GM23338 (cell line): ENCODE measurements at regions not wholly inside any gene's neighbourhood (a gene's known extent, or its start where the extent isn't known, plus 50 kb on each side); places are given as distances from the start of the nearest gene placed in this dataset.
A peak's percentile ranks its signal among the peaks of the same experiment; 100 is the strongest.

ENCODE experiments used
- ATAC-seq: fragments of 200-7000 bp; cut with Tn5 transposase; 3 replicates; pipeline ENCODE4 v1.9.1; 2020
- DNase-seq: peaks from one replicate; pipeline ENCODE4 v3.0.0-alpha.2; 2015; ENCODE audit warnings: low spot score
- H2AFZ ChIP-seq: fragments of 200-600 bp; sonication (generic); 2 replicates; pipeline ENCODE4 v1.8.0; 2016; ENCODE audit warnings: antibody characterized with exemption, mild to moderate bottlenecking, moderate library complexity
- H3F3A ChIP-seq: fragments of 200-600 bp; sonication (generic); replicated peaks from 2 replicates; pipeline ENCODE4 v1.8.0; 2017; ENCODE audit warnings: antibody characterized with exemption, mixed run types, low read depth
- H3K27ac ChIP-seq: fragments of 200-600 bp; sonication (generic); 2 replicates; pipeline ENCODE4 v1.6.1; 2016; ENCODE audit warnings: low read depth
- H3K27me3 ChIP-seq: fragments of 200-600 bp; sonication (generic); 2 replicates; pipeline ENCODE4 v1.8.0; 2016; ENCODE audit warnings: mild to moderate bottlenecking, mixed run types, moderate library complexity; ENCODE audit not compliant: insufficient read depth
- H3K36me3 ChIP-seq: fragments of 200-600 bp; sonication (generic); 2 replicates; pipeline ENCODE4 v1.8.0; 2016; ENCODE audit warnings: mild to moderate bottlenecking; ENCODE audit not compliant: insufficient read depth
- H3K4me1 ChIP-seq: fragments of 200-600 bp; sonication (generic); 2 replicates; pipeline ENCODE4 v1.8.0; 2016; ENCODE audit warnings: mild to moderate bottlenecking, moderate library complexity; ENCODE audit not compliant: insufficient read depth
- H3K4me2 ChIP-seq: fragments of 200-600 bp; sonication (generic); 2 replicates; pipeline ENCODE4 v1.7.1; 2017; ENCODE audit warnings: mixed run types
- H3K4me3 ChIP-seq: fragments of 200-600 bp; sonication (generic); 2 replicates; pipeline ENCODE4 v1.6.1; 2016; ENCODE audit warnings: mixed run types
- H3K79me2 ChIP-seq: fragments of 200-600 bp; sonication (generic); replicated peaks from 2 replicates; pipeline ENCODE4 v1.8.0; 2017; ENCODE audit warnings: mild to moderate bottlenecking; ENCODE audit not compliant: insufficient read depth
- H3K9me2 ChIP-seq: fragments of 200-600 bp; sonication (generic); 2 replicates; pipeline ENCODE4 v1.8.0; 2017; ENCODE audit not compliant: insufficient read depth
- H4K20me1 ChIP-seq: fragments of 200-600 bp; sonication (generic); replicated peaks from 2 replicates; pipeline ENCODE4 v1.8.0; 2017; ENCODE audit warnings: mild to moderate bottlenecking; ENCODE audit not compliant: insufficient read depth
- H3K27ac Mint-ChIP-seq: 2 replicates; pipeline ENCODE4 v1.8.0; 2020; ENCODE audit warnings: inconsistent platforms, mild to moderate bottlenecking, moderate library complexity, mixed read lengths
- H3K27me3 Mint-ChIP-seq: 3 replicates; pipeline ENCODE4 v1.8.0; 2022; ENCODE audit warnings: low read depth, mild to moderate bottlenecking, moderate library complexity, mixed read lengths, inconsistent platforms; ENCODE audit not compliant: insufficient read depth, poor library complexity
- H3K36me3 Mint-ChIP-seq: 3 replicates; pipeline ENCODE4 v1.8.0; 2021; ENCODE audit warnings: low read depth, mild to moderate bottlenecking, inconsistent platforms, moderate library complexity, mixed read lengths
- H3K4me1 Mint-ChIP-seq: 3 replicates; pipeline ENCODE4 v1.8.0; 2020; ENCODE audit warnings: mild to moderate bottlenecking, inconsistent platforms, mixed read lengths
- H3K4me3 Mint-ChIP-seq: 3 replicates; pipeline ENCODE4 v1.8.0; 2021; ENCODE audit warnings: moderate library complexity, mild to moderate bottlenecking, inconsistent platforms, mixed read lengths
- H3K9me3 Mint-ChIP-seq: 3 replicates; pipeline ENCODE4 v1.8.0; 2020; ENCODE audit warnings: moderate library complexity, mild to moderate bottlenecking, inconsistent platforms, mixed read lengths
- CTCF ChIP-seq, 2 experiments: fragments of 200-600 bp in 1 of 2; sonication (generic) in 1 of 2; conservative IDR thresholded peaks; 2 replicates each; pipeline versions ENCODE4 v1.5.1 to v1.6.1; 2016 to 2017; ENCODE audit warnings: antibody characterized with exemption in 2 of 2, low read depth in 2 of 2, mild to moderate bottlenecking in 2 of 2, moderate library complexity in 1 of 2
- EZH2 ChIP-seq: fragments of 200-600 bp; sonication (generic); IDR thresholded peaks from one replicate; pipeline ENCODE4 v1.8.0; 2017; ENCODE audit warnings: antibody characterized with exemption, mild to moderate bottlenecking, low read depth; ENCODE audit not compliant: unreplicated experiment
- EZH2phosphoT487 ChIP-seq: fragments of 200-600 bp; sonication (generic); IDR thresholded peaks from one replicate; pipeline ENCODE4 v1.8.1; 2018; ENCODE audit warnings: antibody characterized with exemption; ENCODE audit not compliant: unreplicated experiment
- REST ChIP-seq: IDR thresholded peaks from one replicate; pipeline ENCODE4 v1.6.1; 2018; ENCODE audit warnings: antibody characterized with exemption; ENCODE audit not compliant: unreplicated experiment
- STAT1 ChIP-seq: IDR thresholded peaks from one replicate; pipeline ENCODE4 v1.6.1; 2016; ENCODE audit warnings: antibody characterized with exemption; ENCODE audit not compliant: unreplicated experiment
- ZNF462 ChIP-seq: fragments of 250-450 bp; sonication (Bioruptor Pico); IDR thresholded peaks from 2 replicates; pipeline ENCODE4 v1.5.0; 2020; ENCODE audit warnings: mild to moderate bottlenecking, moderate library complexity

GRCh38 chr1:98047171-98047570 is 126.3 kb upstream of the DPYD start:
- no peak overlapping the region for H3K4me3 ChIP-seq
- no peaks in the 10 kb centered on the region for H3K36me3 ChIP-seq
- H3K79me2 ChIP-seq = no peaks in the 10 kb centered on the region
- Mint-ChIP-seq H3K27ac (no peak overlapping the region), H3K36me3 (no peaks in the 10 kb centered on the region), H3K4me1 (peaks cover 28% of the 10 kb centered on the region), H3K27me3 (peaks cover 69% of the 10 kb centered on the region), H3K4me3 (no peak overlapping the region), H3K9me3 (no peaks in the 10 kb centered on the region)
- peaks cover 32% of the 10 kb centered on the region; the same call in 1 of the 2 replicates for H3K4me1 ChIP-seq
- TF ChIP-seq ZNF462 (no peak), EZH2 (peak; percentile 11), STAT1 (no peak)
- ATAC-seq (no peak), DNase-seq (no peak)
- no peak overlapping the region for H2AFZ ChIP-seq
- peaks cover 7% of the 10 kb centered on the region; the same call in 1 of the 2 replicates for H4K20me1 ChIP-seq
- peaks cover 3% of the 10 kb centered on the region; the same call in 1 of the 2 replicates for H3F3A ChIP-seq
- peaks cover 98% of the 10 kb centered on the region for H3K27me3 ChIP-seq
- no peaks in the 10 kb centered on the region for H3K9me2 ChIP-seq
- no peak overlapping the region for H3K4me2 ChIP-seq
- no peak overlapping the region for H3K27ac ChIP-seq

- Mint-ChIP-seq H3K9me3 (no peaks in the 10 kb centered on the region), H3K36me3 (no peaks in the 10 kb centered on the region), H3K4me3 (peak overlapping the region; percentile 79), H3K27ac (no peak overlapping the region), H3K4me1 (peaks cover 28% of the 10 kb centered on the region), H3K27me3 (peaks cover 68% of the 10 kb centered on the region)
- Histone ChIP-seq H3K79me2 (no peaks in the 10 kb centered on the region), H3K4me3 (peak overlapping the region; percentile 63), H3K9me2 (no peaks in the 10 kb centered on the region), H4K20me1 (peaks cover 7% of the 10 kb centered on the region; the same call in 1 of the 2 replicates), H3K27me3 (peaks cover 94% of the 10 kb centered on the region), H3K27ac (no peak overlapping the region), H2AFZ (peak overlapping the region; percentile 67; the same call in 1 of the 2 replicates), H3F3A (peaks cover 3% of the 10 kb centered on the region; the same call in 1 of the 2 replicates), H3K4me2 (peak overlapping the region; percentile 85), H3K36me3 (no peaks in the 10 kb centered on the region), H3K4me1 (peaks cover 32% of the 10 kb centered on the region; the same call in 1 of the 2 replicates)
- peak; percentile 48 for ATAC-seq
- TF ChIP-seq EZH2phosphoT487 (peak; percentile 20), REST (no peak), CTCF (conservative IDR thresholded peaks at IDR 0.05; ENCODE audit: low read depth in 2 of 2) (no peak), EZH2 (peak; percentile 63)
- peak; percentile 63 for DNase-seq
Measured at GRCh38 chr1:98045767-98046641, 125.2 kb upstream of the DPYD start.
